Esophagus (tissue), 2 donors: ENCODE measurements at regions not wholly inside any gene's neighbourhood (a gene's known extent, or its start where the extent isn't known, plus 50 kb on each side); places are given as distances from the start of the nearest gene placed in this dataset.

Experiments used
- H3K27ac ChIP-seq, 2 donors: one replicate each; pipeline ENCODE4 v1.5.1; 2013; ENCODE audit warnings: low read depth in 2 of 2, mild to moderate bottlenecking in 2 of 2, inconsistent platforms in 1 of 2, low read length in 1 of 2, moderate library complexity in 1 of 2
- H3K27me3 ChIP-seq, 2 donors: one replicate each; pipeline ENCODE4 v1.6.1; 2013; ENCODE audit warnings: low read length in 2 of 2, control low read depth in 1 of 2, mild to moderate bottlenecking in 1 of 2; ENCODE audit not compliant: insufficient read depth in 2 of 2, control insufficient read depth in 1 of 2
- H3K36me3 ChIP-seq, 2 donors: one replicate each; pipeline ENCODE4 v1.6.1; 2013; ENCODE audit warnings: low read length in 1 of 2; ENCODE audit not compliant: control insufficient read depth in 2 of 2, insufficient read depth in 2 of 2
- H3K4me1 ChIP-seq, 2 donors: one replicate each; pipeline ENCODE4 v1.6.1; 2013; ENCODE audit warnings: low read length in 1 of 2; ENCODE audit not compliant: control insufficient read depth in 2 of 2, insufficient read depth in 2 of 2
- H3K4me3 ChIP-seq, 2 donors: one replicate each; pipeline ENCODE4 v1.5.1; 2013; ENCODE audit warnings: low read length in 2 of 2, mild to moderate bottlenecking in 2 of 2, low read depth in 1 of 2, moderate library complexity in 1 of 2
- H3K9me3 ChIP-seq, 2 donors: one replicate each; pipeline ENCODE4 v1.6.1; 2013; ENCODE audit warnings: mild to moderate bottlenecking in 2 of 2, low read depth in 1 of 2, low read length in 1 of 2, moderate library complexity in 1 of 2; ENCODE audit not compliant: control insufficient read depth in 2 of 2, insufficient read depth in 1 of 2
- WGBS, 2 donors: extraction: QIAGEN DNeasy Blood & Tissue Kit; methylation state at CpG; one replicate each; pipeline ENCODE4 v1.1.7; 2013; 5-methylcytosine and 5-hydroxymethylcytosine counted together
- donor health status: healthy with polysubstance abuse.
- donor health status: Bipolar disorder and iron deficiency.

DNA sequence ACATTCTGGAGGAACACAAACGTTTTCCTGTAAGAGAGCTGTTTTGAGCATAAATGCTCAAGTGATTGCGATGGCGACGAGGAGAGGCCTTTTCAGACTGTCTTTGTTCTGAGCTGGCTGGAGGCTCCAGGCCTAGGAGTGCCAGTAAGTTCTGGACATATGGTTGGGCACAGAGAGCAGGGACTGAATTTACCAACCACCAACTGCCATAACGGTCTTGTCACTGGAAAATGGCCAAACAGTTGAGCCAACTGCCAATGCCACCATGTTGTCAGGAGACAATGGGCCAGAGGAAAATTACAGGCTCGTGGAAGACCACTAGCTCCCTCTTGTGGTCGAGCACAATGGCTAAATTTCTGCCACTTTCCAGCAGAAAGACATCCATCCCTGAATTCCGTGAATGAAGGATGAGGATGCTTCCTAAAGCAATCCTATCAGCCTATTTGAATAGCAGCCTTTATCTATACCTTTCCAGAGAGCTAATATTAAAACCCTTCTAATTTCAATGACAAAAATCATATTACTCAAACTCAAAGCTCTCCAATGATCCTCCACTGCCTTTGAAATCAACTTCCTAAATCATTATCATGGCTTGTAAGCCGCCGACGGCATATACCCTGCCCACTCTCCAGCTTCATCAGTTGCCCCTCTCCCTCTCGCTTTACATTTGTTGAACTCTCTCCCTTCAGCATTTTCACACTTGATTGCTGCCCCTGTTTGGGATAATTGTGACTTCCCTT lies 66.9 kb upstream of the GLIS3 start:
- Histone ChIP-seq H3K9me3 (no peaks in the 10 kb centered on the region), H3K4me1 (no peaks in the 10 kb centered on the region), H3K27ac (no peak overlapping the region), H3K36me3 (no peaks in the 10 kb centered on the region), H3K4me3 (no peak overlapping the region), H3K27me3 (no peaks in the 10 kb centered on the region)
- WGBS, 2 donors: 65 to 69% methylated on average over 12 of the region's 12 CpGs

DNA sequence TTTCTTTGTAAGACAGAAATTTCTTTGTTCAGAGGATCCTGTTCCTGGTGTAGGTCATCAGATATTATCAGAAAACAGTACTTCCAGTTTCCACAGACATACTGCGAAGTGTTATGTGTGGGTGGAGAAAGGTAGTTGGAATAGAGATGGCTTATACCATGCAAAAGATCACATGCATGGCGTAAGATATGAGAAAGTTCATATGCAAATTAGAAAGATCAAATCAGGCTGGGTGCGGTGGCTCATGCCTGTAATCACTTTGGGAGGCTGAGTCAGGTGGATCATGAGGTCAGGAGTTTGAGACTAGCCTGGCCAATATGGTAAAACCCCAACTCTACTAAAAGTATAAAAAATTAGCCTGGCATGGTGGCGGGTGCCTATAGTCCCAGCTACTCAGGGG lies 65.2 kb upstream of the GLIS3 start:
- H3K27ac ChIP-seq: no peak overlapping the region
- H3K36me3 ChIP-seq: no peaks in the 10 kb centered on the region
- 84 to 86% methylated on average over 4 of the region's 4 CpGs for WGBS, 2 donors
- no peak overlapping the region for H3K4me3 ChIP-seq
- no peaks in the 10 kb centered on the region for H3K4me1 ChIP-seq
- H3K9me3 ChIP-seq: no peaks in the 10 kb centered on the region
- H3K27me3 ChIP-seq: no peaks in the 10 kb centered on the region

DNA sequence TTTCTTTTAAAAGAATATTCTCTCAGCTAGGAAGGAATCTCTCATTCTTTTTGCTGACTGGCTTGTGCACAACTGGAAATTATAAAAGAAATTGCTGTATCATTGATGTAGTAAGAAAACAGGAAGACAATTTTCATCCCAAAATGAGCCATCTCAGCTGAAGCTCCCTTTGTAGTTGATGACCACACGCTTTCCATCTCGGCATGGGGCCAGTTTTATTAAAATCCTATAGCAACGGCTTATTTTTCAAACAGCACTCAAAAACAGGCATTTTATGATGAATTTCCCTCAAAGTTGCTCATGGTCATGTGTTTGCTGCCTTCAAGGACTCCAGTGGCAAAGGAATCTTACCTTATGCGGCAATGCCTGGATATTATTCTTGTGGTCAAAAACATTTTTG lies 62.4 kb upstream of the GLIS3 start:
- no peaks in the 10 kb centered on the region for H3K9me3 ChIP-seq
- WGBS, 2 donors: 88 to 90% methylated on average over 4 of the region's 4 CpGs

DNA sequence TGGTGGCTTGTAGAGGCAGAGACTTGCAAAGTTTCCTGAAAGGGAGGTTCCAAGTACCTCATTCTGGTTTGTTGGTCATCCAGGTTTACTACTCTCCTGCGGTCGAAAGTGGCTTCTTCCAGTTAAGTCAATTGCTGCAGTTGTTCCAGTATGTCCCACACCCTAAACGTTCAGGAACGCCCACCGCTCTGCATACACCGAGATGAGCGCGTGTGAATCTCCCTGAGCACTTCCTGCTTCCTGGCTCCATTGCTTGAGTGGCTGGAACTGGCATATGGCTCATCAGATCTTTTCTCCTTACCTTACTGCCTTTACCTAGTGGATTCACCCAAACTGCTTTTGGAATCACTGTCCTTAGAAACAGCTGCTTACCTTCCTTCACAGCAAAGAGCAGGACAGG lies 59.1 kb upstream of the GLIS3 start:
- WGBS, 2 donors: 87 to 95% methylated on average over 8 of the region's 8 CpGs
- H3K27me3 ChIP-seq: no peaks in the 10 kb centered on the region
- no peaks in the 10 kb centered on the region for H3K9me3 ChIP-seq
- H3K27ac ChIP-seq: no peak overlapping the region
- H3K4me1 ChIP-seq: no peaks in the 10 kb centered on the region
- no peak overlapping the region for H3K4me3 ChIP-seq
- no peaks in the 10 kb centered on the region for H3K36me3 ChIP-seq

More for the DNA sequence above, 62.4 kb upstream of the GLIS3 start:
- H3K4me3 ChIP-seq: no peak overlapping the region
- no peaks in the 10 kb centered on the region for H3K4me1 ChIP-seq
- no peaks in the 10 kb centered on the region for H3K36me3 ChIP-seq
- no peak overlapping the region for H3K27ac ChIP-seq
- no peaks in the 10 kb centered on the region for H3K27me3 ChIP-seq

DNA sequence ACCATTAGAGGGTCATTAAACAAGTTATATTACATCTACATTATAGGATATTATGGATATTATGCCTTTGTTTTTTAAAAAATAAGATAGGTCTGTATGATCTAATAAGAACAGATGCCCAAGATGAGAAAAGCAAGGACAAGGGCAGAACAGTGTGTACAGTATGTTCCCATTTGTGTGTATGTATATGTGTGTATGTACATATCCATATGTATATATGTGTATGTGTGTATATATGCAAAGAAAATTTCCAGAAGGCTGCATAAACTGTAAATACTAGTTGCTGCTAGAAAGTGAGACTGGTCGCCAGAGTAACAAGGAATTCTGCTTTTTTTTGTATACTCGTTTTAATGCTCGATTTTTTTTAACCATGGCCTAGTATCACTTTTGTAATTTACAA lies 58.1 kb upstream of the GLIS3 start:
- no peaks in the 10 kb centered on the region for H3K9me3 ChIP-seq
- WGBS, 2 donors: 91 to 93% methylated on average over 3 of the region's 3 CpGs

DNA sequence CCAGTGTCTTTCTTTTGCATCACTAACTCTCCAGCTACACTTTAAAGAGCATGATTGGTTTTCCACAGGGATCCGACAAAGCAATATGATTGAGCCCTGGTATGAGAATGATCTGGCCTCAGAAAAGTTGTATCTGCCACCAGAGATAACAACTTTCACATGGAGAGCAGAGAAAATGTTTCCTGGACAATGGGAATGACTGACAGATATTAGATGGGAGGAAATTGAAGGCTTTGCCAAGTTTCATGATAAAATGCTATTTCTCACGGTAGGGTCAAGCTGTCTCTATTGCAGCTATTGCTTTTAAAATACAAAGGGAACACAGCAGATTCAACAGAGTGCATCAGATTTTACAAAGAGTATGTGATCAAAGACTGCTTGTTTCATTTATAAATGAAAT lies 56.4 kb upstream of the GLIS3 start:
- H3K27me3 ChIP-seq: no peaks in the 10 kb centered on the region
- no peak overlapping the region for H3K27ac ChIP-seq
- 63 to 67% methylated on average over 2 of the region's 2 CpGs for WGBS, 2 donors
- no peaks in the 10 kb centered on the region for H3K9me3 ChIP-seq
- H3K4me1 ChIP-seq: no peaks in the 10 kb centered on the region
- no peaks in the 10 kb centered on the region for H3K36me3 ChIP-seq
- H3K4me3 ChIP-seq: no peak overlapping the region

More for the DNA sequence above, 58.1 kb upstream of the GLIS3 start:
- Histone ChIP-seq H3K27me3 (no peaks in the 10 kb centered on the region), H3K27ac (no peak overlapping the region), H3K4me1 (no peaks in the 10 kb centered on the region), H3K4me3 (no peak overlapping the region), H3K36me3 (no peaks in the 10 kb centered on the region)

GRCh38 chr9:4353236-4353635 lies 53.4 kb upstream of the GLIS3 start:
- no peaks in the 10 kb centered on the region for H3K9me3 ChIP-seq
- WGBS, 2 donors: 55 to 57% methylated on average over 3 of the region's 3 CpGs
- H3K36me3 ChIP-seq: no peaks in the 10 kb centered on the region
- H3K4me1 ChIP-seq: no peaks in the 10 kb centered on the region
- no peaks in the 10 kb centered on the region for H3K27me3 ChIP-seq
- no peak overlapping the region for H3K27ac ChIP-seq
- H3K4me3 ChIP-seq: no peak overlapping the region

- 88 to 91% methylated on average over 9 of the region's 9 CpGs for WGBS, 2 donors
Measured at GRCh38 chr9:4349816-4350418, 50.0 kb upstream of the GLIS3 start.

More at GRCh38 chr9:4349816-4350418, 50.0 kb upstream of the GLIS3 start:
- no peaks in the 10 kb centered on the region for H3K36me3 ChIP-seq
- H3K27ac ChIP-seq: no peak overlapping the region
- no peaks in the 10 kb centered on the region for H3K9me3 ChIP-seq
- H3K27me3 ChIP-seq: no peaks in the 10 kb centered on the region
- H3K4me3 ChIP-seq: no peak overlapping the region
- H3K4me1 ChIP-seq: no peaks in the 10 kb centered on the region
